ENCODE measurements at regions not wholly inside any gene's neighbourhood (a gene's known extent, or its start where the extent isn't known, plus 50 kb on each side); places are given as distances from the start of the nearest gene placed in this dataset.

DNA sequence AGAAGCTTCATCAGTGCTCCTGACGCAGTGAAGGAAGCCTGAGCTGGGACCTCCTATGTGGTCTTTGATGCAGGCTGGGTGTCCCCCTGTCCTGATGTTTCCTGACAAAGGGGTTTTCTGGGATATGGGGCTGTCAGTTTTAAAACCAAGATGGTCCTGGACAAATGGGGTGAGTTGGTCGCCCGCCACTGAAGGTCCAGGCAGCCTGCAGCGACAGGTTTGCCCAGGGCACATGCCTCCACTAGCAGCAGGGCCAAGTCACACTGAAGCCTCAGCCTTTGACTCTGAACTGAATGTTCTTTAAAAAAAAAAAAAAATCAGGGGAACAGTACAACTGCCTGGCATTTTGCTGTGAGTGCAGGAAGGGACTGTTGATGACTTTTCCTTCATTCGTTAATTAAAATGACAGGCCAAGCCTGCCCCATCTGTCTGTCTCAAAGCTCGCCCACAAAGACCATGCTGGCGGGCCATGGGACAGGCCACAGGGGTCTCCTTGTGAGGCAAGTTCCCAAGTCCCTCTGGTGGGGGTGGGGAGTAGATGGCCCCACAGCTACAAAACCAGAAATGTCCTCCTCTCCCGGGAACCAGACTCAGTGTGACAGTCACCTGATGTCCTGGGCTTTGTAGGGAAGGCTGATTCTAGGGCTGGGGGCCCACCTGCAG is 274.8 kb downstream of the CTTN start:
- no peak for DNase-seq (ENCODE audit: low spot score)

DNA sequence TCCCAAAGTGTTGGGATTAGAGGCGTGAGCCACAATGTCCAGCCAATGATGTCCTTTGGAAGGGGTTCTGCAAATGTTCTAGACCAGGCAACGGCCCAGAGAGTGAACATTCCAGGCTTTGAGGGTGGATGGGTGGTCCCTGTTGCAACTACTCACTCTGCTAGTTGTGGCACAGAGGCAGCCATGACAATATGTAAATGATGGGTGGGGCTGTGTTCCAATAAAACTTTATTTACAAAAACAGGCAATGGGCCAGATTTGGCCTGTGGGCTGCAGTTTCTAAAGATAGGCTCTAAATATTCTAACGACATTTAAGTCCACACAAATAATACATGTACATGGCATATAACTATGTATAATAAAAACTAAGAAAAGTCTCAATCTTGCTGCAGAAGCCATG is 276.3 kb downstream of the CTTN start:
- no peak for DNase-seq (ENCODE audit: low spot score)

DNA sequence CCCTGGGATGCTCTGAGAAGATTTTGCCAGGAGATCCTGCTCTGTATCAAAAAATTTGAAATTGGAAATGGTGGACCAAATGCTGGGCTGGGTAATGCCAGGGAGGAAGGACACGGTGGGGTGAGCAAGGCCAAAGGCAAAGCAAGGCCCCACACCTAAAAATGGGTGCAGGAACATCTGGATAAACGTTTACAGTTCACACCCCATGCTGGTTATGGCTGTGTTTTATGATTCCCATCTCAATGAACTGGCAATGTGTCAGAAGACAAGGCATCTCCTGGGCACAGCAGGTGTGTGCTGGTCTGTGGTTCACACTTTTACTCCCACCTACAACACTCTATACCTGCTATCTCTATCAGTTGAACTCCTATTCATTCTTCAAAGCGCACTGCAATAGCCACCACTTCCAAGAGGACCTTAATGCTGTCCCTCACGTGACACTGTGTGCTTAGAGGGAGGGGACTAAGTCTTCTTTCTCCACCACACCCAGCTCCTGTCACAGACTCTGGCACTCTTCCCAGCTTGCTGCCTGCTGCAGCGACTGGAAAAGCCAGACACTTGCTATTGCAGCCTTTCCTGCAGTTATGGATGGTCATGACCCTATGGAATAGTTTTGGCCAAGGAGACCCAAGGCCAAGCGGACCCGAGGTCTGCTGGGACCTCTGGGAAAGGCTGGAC is 277.5 kb downstream of the CTTN start:
- DNase-seq (ENCODE audit: low spot score) = no peak

DNA sequence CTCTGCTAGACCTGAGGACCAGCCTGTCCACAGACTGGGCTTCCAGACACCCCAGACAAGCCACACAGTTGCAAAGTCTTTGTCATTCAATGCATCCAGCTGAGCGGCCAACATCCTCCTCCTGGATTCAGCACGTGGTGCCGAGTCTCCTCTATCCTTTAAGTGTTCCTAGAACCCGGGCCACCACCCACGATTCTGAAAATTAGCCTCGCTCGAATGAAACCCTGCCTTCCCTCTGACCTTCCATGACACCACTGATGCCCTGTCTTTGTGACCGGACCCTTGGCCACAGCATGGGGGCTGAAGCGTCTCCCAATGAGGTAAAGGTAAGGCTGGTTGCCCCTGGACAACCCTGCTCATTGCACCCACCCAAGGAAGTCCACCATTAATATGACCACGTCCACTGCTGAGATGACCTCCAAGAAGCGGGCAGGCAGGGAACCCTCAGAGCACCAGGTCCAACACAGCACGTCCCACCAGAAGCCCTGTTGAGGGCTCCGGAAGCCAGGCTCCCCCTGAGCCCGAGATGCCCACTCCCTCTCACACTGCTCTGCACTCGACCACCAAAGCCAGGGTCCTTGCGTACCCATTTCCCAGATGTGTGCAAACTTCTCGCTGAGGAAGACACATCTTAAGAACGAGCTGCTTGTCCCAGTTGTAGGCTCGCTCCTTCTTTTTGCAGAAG is 279.0 kb downstream of the CTTN start:
- DNase-seq (ENCODE audit: low spot score) = no peak

DNA sequence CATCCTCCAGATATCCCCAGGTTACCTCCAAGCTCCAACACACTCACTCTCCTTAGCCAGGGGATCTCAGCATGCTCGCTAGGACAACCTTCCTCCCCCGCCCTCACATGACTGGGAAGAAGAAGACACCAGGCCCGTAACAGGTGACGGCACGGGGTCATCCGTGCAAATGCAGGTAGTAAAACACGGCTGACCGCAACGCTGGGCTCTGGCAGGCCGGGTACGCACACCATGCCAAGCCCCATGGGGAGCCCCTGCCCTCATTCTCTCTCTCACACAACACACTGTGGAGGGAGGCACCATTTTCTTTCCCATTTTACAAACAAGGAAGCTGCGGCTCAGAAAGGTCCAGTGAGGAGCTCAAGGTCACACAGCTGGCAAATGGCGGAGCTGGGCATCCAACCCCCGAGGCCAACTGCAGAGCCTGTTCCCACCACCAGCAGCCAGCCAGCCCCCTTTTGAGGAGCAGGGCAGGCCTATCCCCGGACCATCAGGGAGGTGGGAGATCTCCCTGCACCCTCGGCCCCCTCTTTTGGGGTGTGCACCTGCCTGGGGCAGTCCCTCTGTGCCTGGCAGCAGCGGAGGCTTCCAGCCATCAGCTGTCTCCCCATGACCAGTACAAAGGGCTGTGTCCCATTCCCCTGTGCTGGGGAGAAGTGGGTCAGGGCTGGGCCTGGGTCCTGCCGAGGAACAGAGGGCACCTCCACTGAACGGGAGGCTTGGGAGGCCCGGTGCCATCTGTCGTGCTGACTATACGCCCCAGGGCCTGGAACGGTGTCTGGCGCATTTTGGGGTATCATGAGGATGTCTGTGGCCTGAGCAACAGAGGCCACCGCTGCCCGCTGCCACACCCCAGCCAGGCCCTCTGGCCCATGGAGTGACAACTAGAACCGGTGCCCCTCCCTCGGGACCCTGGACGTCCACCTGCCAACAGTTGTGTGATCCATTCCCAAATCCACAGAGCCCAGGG is 280.9 kb downstream of the CTTN start:
- no peak for DNase-seq (ENCODE audit: low spot score)

- no peak for DNase-seq (ENCODE audit: low spot score)
These were observed 282.5 kb downstream of the CTTN start for GRCh38 chr11:70680781-70681281.

GRCh38 chr11:70682056-70682455 is 283.7 kb downstream of the CTTN start:
- DNase-seq (ENCODE audit: low spot score) = no peak

DNA sequence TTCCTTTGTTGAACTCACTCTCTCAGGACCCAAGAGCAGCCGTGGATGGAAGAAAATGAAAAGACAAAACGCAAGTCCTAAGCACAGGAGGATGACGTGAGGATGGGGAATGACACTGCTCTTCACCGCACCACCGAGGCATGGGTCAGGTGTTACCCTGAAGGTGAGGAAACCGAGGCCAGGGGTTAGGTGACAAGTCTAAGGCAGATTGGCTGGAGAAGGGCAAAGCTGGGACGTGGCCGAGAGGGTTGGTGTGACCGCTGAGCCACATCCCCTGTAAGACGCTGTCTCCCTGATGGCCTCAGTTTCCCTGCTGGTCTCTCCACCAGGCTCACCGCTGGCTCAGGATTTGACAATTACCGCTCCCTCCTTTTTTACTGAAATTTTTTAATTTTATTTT is 284.4 kb downstream of the CTTN start:
- DNase-seq (ENCODE audit: low spot score) = no peak

GRCh38 chr11:70687716-70688115 is 289.4 kb downstream of the CTTN start:
- no peak for DNase-seq (ENCODE audit: low spot score)

- DNase-seq (ENCODE audit: low spot score) = no peak
These were observed 289.8 kb downstream of the CTTN start for GRCh38 chr11:70688142-70688541.

DNA sequence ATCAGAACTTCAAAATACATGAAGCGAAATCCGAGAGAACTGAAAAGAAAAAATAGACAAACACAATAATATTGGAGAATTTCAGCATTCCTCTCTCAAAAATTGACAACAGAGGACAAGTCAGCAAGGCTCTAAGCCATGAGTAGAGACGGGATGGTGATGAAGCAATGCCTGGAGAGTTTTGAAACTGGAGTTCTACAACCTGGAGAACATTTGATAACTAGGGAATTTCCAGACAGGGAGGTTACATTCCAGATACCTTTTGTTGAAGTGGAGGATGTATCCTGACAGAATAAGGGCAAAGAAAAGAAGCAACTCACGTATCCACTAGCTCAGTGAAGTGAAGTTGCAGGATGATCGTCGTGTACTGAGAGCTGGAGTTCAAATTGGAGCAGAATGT is 291.4 kb downstream of the CTTN start:
- DNase-seq (ENCODE audit: low spot score) = no peak

DNA sequence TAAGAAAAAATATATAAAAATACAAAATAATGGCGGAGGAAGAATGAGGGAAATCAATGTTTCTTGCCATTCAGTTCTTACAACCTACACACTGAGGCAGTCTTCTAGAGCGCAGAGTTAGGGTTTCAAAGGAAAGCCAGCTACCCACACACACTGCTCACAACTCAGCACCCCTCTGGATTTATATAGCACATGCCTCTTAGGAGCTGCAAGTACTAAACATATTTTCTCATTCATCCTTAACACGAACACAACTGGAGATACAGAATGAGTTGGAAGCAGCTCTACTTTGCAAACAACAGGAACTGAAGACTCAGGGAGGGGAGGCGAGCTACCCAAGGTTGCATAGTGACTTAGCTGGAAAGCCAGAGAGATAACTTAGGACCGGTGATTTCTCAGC is 293.8 kb downstream of the CTTN start:
- no peak for DNase-seq (ENCODE audit: low spot score)

DNA sequence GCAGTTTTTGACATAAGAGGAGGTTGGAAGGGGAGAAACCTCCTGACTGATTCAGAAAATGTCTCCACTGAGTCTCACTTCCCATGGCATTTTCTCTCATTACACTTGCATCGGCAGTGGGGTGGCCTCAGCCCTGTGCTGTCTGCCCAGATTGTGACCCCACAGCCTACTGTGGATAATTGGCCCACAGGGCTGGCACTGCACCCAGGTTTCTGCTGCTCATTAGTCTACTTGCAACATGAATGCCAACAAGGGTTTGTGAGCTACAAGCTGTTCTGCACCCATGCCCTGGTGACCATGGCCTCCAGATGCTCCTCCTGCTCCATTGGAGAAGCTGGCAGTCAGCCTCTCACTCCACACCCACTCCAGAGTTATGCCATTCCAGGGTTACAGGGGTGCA is 296.0 kb downstream of the CTTN start:
- DNase-seq (ENCODE audit: low spot score) = no peak

GRCh38 chr11:70695086-70695960 is 297.0 kb downstream of the CTTN start:
- DNase-seq (ENCODE audit: low spot score) = no peak

GRCh38 chr11:70696076-70696475 is 297.7 kb downstream of the CTTN start:
- DNase-seq (ENCODE audit: low spot score) = no peak

- no peak for DNase-seq (ENCODE audit: low spot score)
These were observed 298.2 kb downstream of the CTTN start for GRCh38 chr11:70696564-70696963.

DNA sequence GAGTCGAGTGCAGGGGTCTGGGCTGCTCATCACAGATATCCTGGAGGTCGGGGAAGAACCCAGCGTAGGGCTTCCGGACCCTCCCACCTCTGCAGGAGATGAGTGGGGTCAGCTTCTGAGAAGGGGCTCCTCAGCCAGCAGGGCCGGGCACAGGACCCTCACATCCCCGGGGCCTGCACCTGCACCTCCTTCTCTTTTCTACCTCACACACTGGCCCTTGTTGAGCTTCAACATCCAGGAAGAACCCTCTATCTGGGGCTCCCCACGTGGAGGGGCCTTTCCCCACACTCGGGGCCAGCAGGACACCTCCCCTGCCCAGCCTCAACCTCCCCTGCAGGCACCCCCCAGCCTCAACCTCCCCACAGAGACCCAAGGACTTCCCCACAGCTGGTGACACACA is 299.4 kb downstream of the CTTN start:
- no peak for DNase-seq (ENCODE audit: low spot score)

- no peak for DNase-seq (ENCODE audit: low spot score)
These were observed 300.5 kb downstream of the CTTN start for GRCh38 chr11:70698871-70699270.

DNA sequence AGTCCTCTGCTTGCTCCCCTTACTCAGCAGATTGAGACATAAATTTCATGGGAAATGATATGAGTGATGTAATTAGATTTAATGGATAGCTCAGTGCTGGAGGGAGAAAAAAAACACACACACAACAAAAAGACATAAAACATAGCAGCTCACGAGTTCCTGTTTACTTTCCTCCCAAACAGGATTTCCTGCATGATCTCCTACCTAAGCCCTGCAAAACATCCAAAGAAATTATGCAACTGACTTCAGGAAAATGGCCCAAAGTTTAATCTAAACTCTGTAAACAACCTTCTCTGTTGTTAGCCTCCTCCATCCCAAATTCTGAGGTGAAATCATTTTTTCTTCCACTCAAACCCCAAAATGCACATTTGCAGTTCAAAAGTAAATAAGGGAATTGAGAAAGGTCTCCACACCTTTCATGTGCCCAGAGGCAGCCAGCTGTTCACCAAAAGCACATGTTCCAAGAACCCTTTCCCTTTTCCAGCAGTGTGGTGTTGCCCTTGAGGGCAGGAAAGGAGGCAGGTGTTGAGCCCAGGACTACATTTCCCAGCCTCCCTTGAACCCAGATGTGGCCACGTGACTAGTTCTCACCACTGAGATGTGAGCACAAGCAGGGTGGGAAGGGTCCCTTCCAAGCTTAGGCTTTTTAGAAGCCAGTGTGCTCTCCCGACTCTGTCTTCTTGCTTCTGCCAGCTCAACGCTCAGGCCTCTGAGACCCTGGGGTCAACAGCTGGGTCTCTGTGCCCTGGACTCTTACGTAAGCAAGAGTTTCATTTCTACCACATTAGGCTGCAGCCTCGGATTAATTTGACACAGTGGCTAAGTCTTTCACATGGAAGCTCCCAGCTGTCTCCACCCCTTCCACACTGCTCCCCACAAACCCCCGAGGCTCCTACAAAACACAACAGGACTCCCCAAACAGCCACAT is 301.2 kb downstream of the CTTN start:
- no peak for DNase-seq (ENCODE audit: low spot score)

DNA sequence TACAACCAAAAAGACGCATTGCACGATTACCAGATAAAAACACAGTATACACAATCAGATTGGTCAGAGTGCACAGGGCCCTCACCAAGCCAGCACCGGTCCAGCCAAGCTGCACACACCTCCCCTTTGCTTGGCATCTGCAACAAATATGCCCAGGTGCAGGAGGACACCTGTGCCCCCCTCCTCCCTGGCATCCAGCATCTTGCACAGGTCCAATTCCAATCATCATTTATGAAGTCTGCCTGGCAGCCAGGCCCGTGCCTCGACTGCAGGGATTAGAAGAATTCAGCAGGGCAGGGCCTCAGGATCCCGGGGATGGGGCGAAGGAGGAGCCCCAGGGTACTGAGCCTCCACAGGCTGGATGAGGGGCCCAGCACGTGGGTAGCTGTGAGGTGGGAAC is 302.1 kb downstream of the CTTN start:
- no peak for DNase-seq (ENCODE audit: low spot score)
